ENCODE measurements at regions not wholly inside any gene's neighbourhood (a gene's known extent, or its start where the extent isn't known, plus 50 kb on each side); places are given as distances from the start of the nearest gene placed in this dataset.

- TF ChIP-seq CTCF (IDR thresholded peaks at IDR 0.05; ENCODE audit: low read length) = no peak
- no peak for TF ChIP-seq EZH2 (optimal IDR thresholded peaks at IDR 0.05; ENCODE audit: low read depth, low read length)
Observed at GRCh38 chr12:78559886-78560285, 304.7 kb upstream of the SYT1 start.
